ENCODE measurements at regions not wholly inside any gene's neighbourhood (a gene's known extent, or its start where the extent isn't known, plus 50 kb on each side); places are given as distances from the start of the nearest gene placed in this dataset.

DNA sequence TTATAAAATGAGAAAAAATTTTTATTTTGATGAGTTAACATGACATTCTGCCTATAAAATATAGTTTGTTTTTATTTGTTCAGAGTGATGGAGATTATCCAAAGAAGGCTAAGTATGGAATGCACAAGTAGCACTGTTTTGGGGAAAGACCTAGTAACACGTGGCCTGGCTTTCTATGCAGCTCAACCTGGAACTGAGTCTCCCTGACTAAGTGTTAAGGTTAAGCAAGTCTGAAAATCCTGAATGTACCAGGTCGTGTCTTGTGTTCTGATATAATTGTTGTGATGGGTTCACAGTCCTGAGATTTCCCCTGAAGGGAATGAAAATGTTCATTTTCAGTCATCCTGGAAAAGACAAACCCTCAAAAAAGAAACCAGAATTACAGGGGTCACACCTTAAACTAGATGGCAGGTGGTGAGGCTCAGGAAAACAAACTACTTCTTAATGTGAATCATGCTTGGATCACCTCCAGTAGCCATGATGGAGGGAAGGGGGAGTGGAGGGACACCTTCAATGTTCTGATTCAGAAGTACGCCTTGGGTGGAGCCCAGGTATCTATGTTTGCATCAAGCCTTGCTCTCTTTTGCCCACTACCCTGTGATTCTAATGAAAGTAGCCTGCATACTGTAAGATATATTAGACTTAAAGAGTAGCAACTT is 236.8 kb downstream of the ALX1 start:
- DNase-seq (no peak), ATAC-seq (no peak)
- Mint-ChIP-seq H3K4me1 (no peaks in the 10 kb centered on the region), H3K36me3 (ENCODE audit: low read depth) (no peaks in the 10 kb centered on the region), H3K4me3 (no peak overlapping the region), H3K9me3 (ENCODE audit: low read depth) (no peaks in the 10 kb centered on the region), H3K27me3 (peaks cover 2% of the 10 kb centered on the region), H3K27ac (no peak overlapping the region)
- ChIA-PET CTCF (no interaction called here), POLR2A (no interaction called here)
- intact Hi-C loops (cut with DNase I, micrococcal nuclease): no loop called here

DNA sequence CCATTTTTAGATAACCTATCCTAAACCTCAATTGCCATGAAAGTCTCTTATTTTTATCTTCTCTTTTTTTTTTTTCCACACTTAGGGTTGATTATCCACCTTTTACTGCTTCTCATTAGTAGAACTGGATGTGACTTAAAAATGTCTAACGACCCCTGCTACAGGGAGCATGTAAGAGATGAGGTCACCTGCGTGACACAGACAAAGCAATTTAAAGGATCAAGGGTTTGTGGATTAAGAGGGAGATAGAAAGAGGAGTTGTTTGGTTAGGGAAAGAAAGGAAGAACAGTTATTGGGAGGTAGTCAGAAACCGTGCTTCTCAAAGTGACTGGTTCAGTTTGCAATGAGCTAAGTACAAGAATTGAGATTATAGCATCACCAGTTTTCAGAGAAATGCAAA is 239.1 kb downstream of the ALX1 start:
- POLR2A ChIA-PET: no interaction called here
- intact Hi-C loops (cut with DNase I, micrococcal nuclease): no loop called here
- H3K4me3 Mint-ChIP-seq: no peak overlapping the region
- peaks cover 2% of the 10 kb centered on the region for H3K27me3 Mint-ChIP-seq
- no peaks in the 10 kb centered on the region for H3K36me3 Mint-ChIP-seq (ENCODE audit: low read depth)
- ATAC-seq (no peak), DNase-seq (no peak)
- H3K4me1 Mint-ChIP-seq: no peaks in the 10 kb centered on the region
- CTCF ChIA-PET: no interaction called here
- H3K9me3 Mint-ChIP-seq (ENCODE audit: low read depth): no peaks in the 10 kb centered on the region
- H3K27ac Mint-ChIP-seq: no peak overlapping the region

DNA sequence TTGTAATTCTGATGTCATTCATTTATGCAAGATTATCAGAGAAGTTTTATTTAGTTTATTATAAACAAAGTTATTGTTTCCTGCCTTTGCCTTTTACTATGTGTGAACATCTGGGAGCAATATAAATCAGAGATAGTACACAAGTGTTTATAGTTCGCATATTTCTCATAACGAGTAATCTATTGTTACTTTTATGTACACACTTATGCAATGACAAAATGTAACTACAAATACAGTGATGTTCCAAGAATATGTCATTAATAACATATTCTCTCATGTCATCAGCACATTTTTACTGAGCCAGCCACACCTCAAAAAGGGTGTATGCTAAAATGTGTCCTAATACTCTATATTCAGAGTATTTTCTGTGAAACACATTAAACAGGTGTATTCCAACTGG is 243.2 kb downstream of the ALX1 start:
- CTCF ChIA-PET: no interaction called here

DNA sequence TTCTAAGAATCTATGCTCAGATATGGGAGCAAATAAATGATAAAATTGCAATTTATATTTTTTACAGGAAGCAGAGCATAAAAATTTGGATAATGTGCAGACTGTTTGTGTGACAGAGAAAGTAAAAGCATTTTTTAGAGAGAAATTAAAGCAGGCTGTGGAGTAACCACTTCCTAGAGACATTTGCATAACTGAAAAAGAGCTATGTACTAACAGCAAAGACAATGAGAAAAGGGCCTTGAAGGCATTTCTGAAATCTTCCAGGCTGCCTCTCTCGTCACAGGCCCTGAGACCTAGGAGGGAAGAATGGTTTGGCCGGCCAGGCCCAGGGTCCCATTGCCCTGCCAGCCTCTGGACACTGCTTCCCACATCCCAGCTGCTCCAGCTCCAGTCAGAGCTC is 247.2 kb downstream of the ALX1 start:
- no peak for ATAC-seq
- H3K4me1 Mint-ChIP-seq: no peaks in the 10 kb centered on the region
- ChIA-PET POLR2A (no interaction called here), CTCF (no interaction called here)
- H3K27me3 Mint-ChIP-seq: no peaks in the 10 kb centered on the region
- intact Hi-C loops (cut with DNase I, micrococcal nuclease): no loop called here
- no peak overlapping the region for H3K4me3 Mint-ChIP-seq
- DNase-seq: no peak
- no peaks in the 10 kb centered on the region for H3K9me3 Mint-ChIP-seq (ENCODE audit: low read depth)
- H3K27ac Mint-ChIP-seq: no peak overlapping the region
- no peaks in the 10 kb centered on the region for H3K36me3 Mint-ChIP-seq (ENCODE audit: low read depth)

More for the DNA sequence above, 243.2 kb downstream of the ALX1 start:
- POLR2A ChIA-PET: no interaction called here
- ATAC-seq: no peak
- no peak overlapping the region for H3K27ac Mint-ChIP-seq
- intact Hi-C loops (cut with DNase I, micrococcal nuclease): no loop called here
- H3K9me3 Mint-ChIP-seq (ENCODE audit: low read depth): no peaks in the 10 kb centered on the region
- H3K4me1 Mint-ChIP-seq: no peaks in the 10 kb centered on the region
- H3K4me3 Mint-ChIP-seq: no peak overlapping the region
- no peaks in the 10 kb centered on the region for H3K36me3 Mint-ChIP-seq (ENCODE audit: low read depth)
- H3K27me3 Mint-ChIP-seq: peaks cover 2% of the 10 kb centered on the region
- no peak for DNase-seq

DNA sequence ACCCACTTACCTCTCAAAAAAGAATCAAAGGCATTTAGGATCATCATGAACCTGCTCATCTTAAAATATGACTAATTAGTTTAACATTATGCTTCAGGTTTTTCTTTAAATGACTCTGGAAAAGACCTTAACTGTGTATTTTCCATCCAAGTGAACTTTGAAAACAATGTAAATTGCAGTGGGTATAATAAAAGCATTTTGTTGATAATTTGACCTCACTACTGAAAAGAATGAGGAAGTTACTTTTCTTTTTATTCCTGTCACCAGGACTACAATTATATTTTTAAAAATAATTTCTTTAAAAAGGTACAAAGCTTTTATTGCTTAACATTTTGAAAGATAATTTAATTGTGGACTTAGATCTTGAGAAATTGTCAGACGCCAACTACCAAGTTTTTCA is 249.9 kb downstream of the ALX1 start:
- no peak overlapping the region for H3K4me3 Mint-ChIP-seq
- CTCF ChIA-PET: no interaction called here
- H3K36me3 Mint-ChIP-seq (ENCODE audit: low read depth): no peaks in the 10 kb centered on the region
- POLR2A ChIA-PET: no interaction called here
- no peaks in the 10 kb centered on the region for H3K4me1 Mint-ChIP-seq
- no peaks in the 10 kb centered on the region for H3K27me3 Mint-ChIP-seq
- peaks cover 2% of the 10 kb centered on the region for H3K9me3 Mint-ChIP-seq (ENCODE audit: low read depth)
- DNase-seq: no peak
- ATAC-seq: no peak
- intact Hi-C loops (cut with DNase I, micrococcal nuclease): no loop called here
- no peak overlapping the region for H3K27ac Mint-ChIP-seq

DNA sequence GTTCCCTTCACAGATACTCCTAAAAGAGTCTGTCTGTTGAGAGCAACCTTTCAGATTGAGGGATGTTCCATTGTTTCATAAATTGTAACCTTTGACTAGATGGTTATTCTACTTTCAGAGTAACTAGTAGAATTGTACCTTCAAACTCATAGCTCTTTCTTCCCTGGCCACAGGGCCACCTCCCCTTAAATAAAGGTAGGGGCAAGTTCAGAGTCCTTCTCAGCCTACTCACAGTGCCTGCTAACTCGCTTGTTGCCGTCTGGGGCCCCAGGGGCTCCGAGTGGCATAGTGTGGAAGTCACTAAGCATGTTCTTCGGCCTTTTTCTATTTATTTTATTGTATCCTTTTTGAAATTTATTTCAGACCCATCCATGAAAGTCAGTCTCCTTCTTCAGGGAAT is 250.4 kb downstream of the ALX1 start:
- H3K4me3 Mint-ChIP-seq: no peak overlapping the region
- no peak for ATAC-seq
- no peaks in the 10 kb centered on the region for H3K36me3 Mint-ChIP-seq (ENCODE audit: low read depth)
- peaks cover 2% of the 10 kb centered on the region for H3K9me3 Mint-ChIP-seq (ENCODE audit: low read depth)
- DNase-seq: no peak
- H3K27me3 Mint-ChIP-seq: no peaks in the 10 kb centered on the region
- H3K4me1 Mint-ChIP-seq: no peaks in the 10 kb centered on the region
- intact Hi-C loops (cut with DNase I, micrococcal nuclease): no loop called here
- CTCF ChIA-PET: no interaction called here
- POLR2A ChIA-PET: no interaction called here
- no peak overlapping the region for H3K27ac Mint-ChIP-seq

DNA sequence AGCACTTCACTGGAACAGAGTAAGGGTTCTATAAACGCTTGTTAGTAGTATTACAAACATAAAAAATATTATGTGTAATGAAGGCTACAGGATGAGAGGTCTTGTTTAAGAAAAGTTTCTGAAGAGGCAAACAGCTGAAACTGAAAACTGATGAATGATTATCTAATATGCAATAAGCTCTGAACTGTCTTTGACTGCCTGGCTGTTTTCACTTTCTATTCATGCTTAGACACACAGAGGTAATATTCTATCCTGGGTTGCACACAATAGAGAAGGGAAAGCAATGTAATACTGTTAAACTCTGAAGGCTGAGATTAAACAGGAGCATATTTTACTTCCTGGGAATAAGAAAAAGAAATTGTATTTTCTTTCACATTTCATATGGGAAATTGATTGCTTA is 251.3 kb downstream of the ALX1 start:
- DNase-seq (no peak), ATAC-seq (no peak)
- no peaks in the 10 kb centered on the region for H3K36me3 Mint-ChIP-seq (ENCODE audit: low read depth)
- no peak overlapping the region for H3K27ac Mint-ChIP-seq
- no peaks in the 10 kb centered on the region for H3K27me3 Mint-ChIP-seq
- no peak overlapping the region for H3K4me3 Mint-ChIP-seq
- intact Hi-C loops (cut with DNase I, micrococcal nuclease): no loop called here
- POLR2A ChIA-PET: no interaction called here
- CTCF ChIA-PET: no interaction called here
- no peaks in the 10 kb centered on the region for H3K4me1 Mint-ChIP-seq
- peaks cover 2% of the 10 kb centered on the region for H3K9me3 Mint-ChIP-seq (ENCODE audit: low read depth)

DNA sequence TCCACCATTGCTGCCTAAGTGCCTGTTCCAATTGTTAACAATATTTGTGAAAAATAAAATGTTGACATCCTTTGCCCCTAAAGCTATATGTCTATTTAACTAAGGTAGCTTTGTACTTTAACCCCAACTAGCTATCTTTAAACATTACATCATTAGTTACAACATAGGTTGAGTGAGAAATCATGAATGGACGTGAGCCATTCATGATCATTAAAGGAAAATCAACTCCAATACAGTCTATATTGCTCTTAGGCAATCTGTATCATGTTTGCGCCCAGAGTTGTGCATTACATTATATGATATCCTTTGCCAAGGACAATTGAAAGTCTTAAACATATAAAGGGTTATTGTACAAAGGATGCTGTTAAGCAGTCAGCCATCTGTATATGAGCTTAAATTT is 269.6 kb downstream of the ALX1 start:
- intact Hi-C loops (cut with DNase I, micrococcal nuclease): no loop called here
- H3K27ac Mint-ChIP-seq: no peak overlapping the region
- DNase-seq (no peak), ATAC-seq (no peak)
- no peaks in the 10 kb centered on the region for H3K27me3 Mint-ChIP-seq
- CTCF ChIA-PET: interaction anchor here (0.7 to 1.2 kb wide), 2 partner anchors 13 to 15 kb away, joined by 3 read pairs; no protein-coding TSS in a partner anchor
- no peaks in the 10 kb centered on the region for H3K4me1 Mint-ChIP-seq
- H3K36me3 Mint-ChIP-seq (ENCODE audit: low read depth): no peaks in the 10 kb centered on the region
- no peaks in the 10 kb centered on the region for H3K9me3 Mint-ChIP-seq (ENCODE audit: low read depth)
- POLR2A ChIA-PET: no interaction called here
- H3K4me3 Mint-ChIP-seq: no peak overlapping the region

DNA sequence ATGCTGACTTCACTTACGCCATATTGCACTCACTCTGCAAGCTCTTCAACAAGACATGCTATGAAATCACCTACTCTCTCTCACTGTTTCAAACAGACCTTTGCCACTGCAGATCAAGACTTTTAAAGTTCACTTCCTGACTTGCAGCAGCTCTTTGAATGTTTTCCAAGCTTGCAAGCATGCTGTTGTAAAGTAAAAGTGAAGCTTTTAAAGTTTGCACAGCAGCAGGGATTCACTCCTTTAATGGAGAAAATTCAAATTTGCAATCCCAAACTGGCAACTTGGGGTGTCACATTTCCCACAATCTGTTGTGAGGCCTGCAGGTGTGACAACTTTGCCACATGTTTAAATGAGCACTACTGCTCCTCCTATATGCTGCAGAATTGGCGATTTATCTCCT is 270.9 kb downstream of the ALX1 start:
- ChIA-PET POLR2A (no interaction called here), CTCF (interaction anchor here (0.9 to 1.3 kb wide), 4 partner anchors 9 to 97 kb away, joined by 3 to 4 read pairs (median 3); no protein-coding TSS in a partner anchor)
- Mint-ChIP-seq H3K27me3 (no peaks in the 10 kb centered on the region), H3K36me3 (ENCODE audit: low read depth) (no peaks in the 10 kb centered on the region), H3K27ac (no peak overlapping the region), H3K4me3 (no peak overlapping the region), H3K4me1 (no peaks in the 10 kb centered on the region), H3K9me3 (ENCODE audit: low read depth) (no peaks in the 10 kb centered on the region)
- no peak for ATAC-seq
- intact Hi-C loops (cut with DNase I, micrococcal nuclease): no loop called here
- no peak for DNase-seq

DNA sequence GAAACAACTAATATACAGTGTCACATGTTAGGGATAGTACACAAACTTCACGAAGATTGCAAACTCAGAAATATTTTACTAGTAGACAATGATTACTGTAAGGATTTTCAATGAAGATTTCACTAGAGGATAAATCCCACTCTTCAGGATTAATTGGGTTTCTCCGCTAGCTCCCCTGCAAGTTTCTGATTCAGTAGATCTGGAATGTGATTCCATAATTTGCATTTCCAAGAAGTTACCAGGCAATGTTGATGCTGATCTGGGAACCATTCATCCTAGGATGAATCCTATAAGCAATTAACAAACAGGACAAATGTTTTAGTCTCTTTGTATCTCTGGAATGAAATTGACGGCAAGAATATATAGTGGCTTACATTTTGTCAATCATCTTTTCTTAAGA is 272.4 kb downstream of the ALX1 start:
- H3K4me3 Mint-ChIP-seq: no peak overlapping the region
- no peaks in the 10 kb centered on the region for H3K9me3 Mint-ChIP-seq (ENCODE audit: low read depth)
- no peak overlapping the region for H3K27ac Mint-ChIP-seq
- intact Hi-C loops (cut with DNase I, micrococcal nuclease): no loop called here
- CTCF ChIA-PET: interaction anchor here (0.8 kb wide), 1 partner anchor 796 kb away, joined by 3 read pairs; no protein-coding TSS in a partner anchor
- H3K27me3 Mint-ChIP-seq: no peaks in the 10 kb centered on the region
- DNase-seq: no peak
- no peak for ATAC-seq
- POLR2A ChIA-PET: no interaction called here
- no peaks in the 10 kb centered on the region for H3K36me3 Mint-ChIP-seq (ENCODE audit: low read depth)
- H3K4me1 Mint-ChIP-seq: no peaks in the 10 kb centered on the region

DNA sequence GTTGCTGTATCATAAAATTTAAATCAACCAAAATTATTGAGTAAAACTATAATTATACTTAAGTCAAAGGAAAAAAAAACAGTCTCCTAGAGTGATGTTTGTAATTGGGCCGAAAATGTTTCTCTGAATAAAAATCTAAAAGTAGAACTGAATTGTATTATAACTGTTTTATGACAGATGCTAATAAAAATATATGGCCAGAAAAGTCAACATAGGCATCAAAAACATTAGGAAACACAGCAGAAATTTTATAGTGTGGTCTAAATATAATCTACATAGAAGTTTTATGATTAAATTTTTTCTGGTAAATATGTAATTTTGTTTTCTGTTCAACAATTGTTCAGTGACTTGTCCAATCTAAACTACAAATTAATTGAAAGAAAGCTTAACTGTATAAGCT is 277.8 kb downstream of the ALX1 start:
- Mint-ChIP-seq H3K9me3 (ENCODE audit: low read depth) (no peaks in the 10 kb centered on the region), H3K4me1 (no peaks in the 10 kb centered on the region), H3K27ac (no peak overlapping the region), H3K27me3 (no peaks in the 10 kb centered on the region), H3K4me3 (no peak overlapping the region), H3K36me3 (ENCODE audit: low read depth) (no peaks in the 10 kb centered on the region)
- ATAC-seq (no peak), DNase-seq (no peak)
- intact Hi-C loops (cut with DNase I, micrococcal nuclease): no loop called here
- ChIA-PET POLR2A (no interaction called here), CTCF (no interaction called here)

DNA sequence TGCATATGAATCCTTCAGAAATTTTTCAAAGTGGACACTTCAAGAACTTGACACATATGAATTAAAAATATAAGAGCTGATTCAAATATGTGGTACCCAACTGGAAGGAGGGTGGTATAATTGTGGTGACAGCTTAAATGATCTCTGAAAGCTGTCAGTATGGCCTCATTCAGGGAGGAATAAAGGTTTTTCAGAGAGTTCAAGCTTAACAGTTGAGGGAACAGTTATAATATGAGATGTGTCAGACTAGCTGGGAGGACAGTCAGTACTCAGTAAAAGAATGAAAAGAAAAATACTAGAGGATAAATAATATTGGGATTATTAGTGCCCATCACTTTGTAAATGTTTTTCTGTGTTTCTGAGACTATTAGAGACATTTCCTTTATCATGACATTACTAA is 277.5 kb downstream of the RASSF9 start:
- intact Hi-C loops (cut with DNase I, micrococcal nuclease): no loop called here
- Mint-ChIP-seq H3K4me3 (no peak overlapping the region), H3K9me3 (ENCODE audit: low read depth) (no peaks in the 10 kb centered on the region), H3K27ac (no peak overlapping the region), H3K27me3 (no peaks in the 10 kb centered on the region), H3K36me3 (ENCODE audit: low read depth) (no peaks in the 10 kb centered on the region), H3K4me1 (no peaks in the 10 kb centered on the region)
- ChIA-PET CTCF (interaction anchor here (1.0 kb wide), 1 partner anchor 24 kb away, joined by 3 read pairs; no protein-coding TSS in a partner anchor), POLR2A (no interaction called here)
- DNase-seq (no peak), ATAC-seq (no peak)

DNA sequence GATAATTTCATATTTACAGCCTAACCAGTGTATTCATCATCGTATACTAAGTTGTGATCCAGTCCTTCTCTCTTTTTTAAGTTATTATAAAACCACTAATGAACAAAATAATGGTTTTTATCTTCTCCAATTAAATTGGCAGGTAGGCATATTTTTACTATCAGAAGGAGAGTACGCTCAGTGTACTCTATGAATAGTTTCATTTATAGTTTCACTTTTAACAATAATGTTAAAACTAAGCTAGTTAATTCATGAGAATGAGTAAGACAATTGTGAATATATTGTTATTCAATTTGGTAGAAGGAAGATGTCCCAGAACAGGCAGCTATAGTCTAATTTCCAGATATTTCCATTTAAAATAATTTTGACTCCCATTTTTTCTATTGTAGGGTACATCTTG is 277.1 kb downstream of the RASSF9 start:
- CTCF ChIA-PET: interaction anchor here (0.9 to 1.0 kb wide), 2 partner anchors 9 to 24 kb away, joined by 3 read pairs; no protein-coding TSS in a partner anchor
- Mint-ChIP-seq H3K4me1 (no peaks in the 10 kb centered on the region), H3K27ac (no peak overlapping the region), H3K9me3 (ENCODE audit: low read depth) (no peaks in the 10 kb centered on the region), H3K4me3 (no peak overlapping the region), H3K27me3 (no peaks in the 10 kb centered on the region), H3K36me3 (ENCODE audit: low read depth) (no peaks in the 10 kb centered on the region)
- ATAC-seq: no peak
- no peak for DNase-seq
- POLR2A ChIA-PET: no interaction called here
- intact Hi-C loops (cut with DNase I, micrococcal nuclease): no loop called here

Measured in activated CD4-positive, alpha-beta T cell treated with anti-CD3 and anti-CD28 coated beads for 36 hours (primary cell).